Loucy (cell line): ENCODE measurements at regions not wholly inside any gene's neighbourhood (a gene's known extent, or its start where the extent isn't known, plus 50 kb on each side); places are given as distances from the start of the nearest gene placed in this dataset.

ENCODE experiments used
- CTCF ChIP-seq: fragments of 200-600 bp; sonication (generic); conservative IDR thresholded peaks from 2 replicates; pipeline ENCODE4 v1.5.1; 2014; ENCODE audit warnings: mild to moderate bottlenecking, antibody characterized with exemption, low read length
- EZH2phosphoT487 ChIP-seq: fragments of 200-600 bp; IDR thresholded peaks from 2 replicates; pipeline ENCODE4 v1.6.1; 2018; ENCODE audit warnings: antibody characterized with exemption, mild to moderate bottlenecking, moderate library complexity, borderline replicate concordance

- TF ChIP-seq CTCF (no peak), EZH2phosphoT487 (no peak)
Measured at GRCh38 chr13:104671901-104672300, 1605.7 kb upstream of the SLC10A2 start.
